HG02885 (cell line): ENCODE measurements at regions not wholly inside any gene's neighbourhood (a gene's known extent, or its start where the extent isn't known, plus 50 kb on each side); places are given as distances from the start of the nearest gene placed in this dataset.

Experiments
- ATAC-seq: cut with Tn5 transposase; IDR thresholded peaks from one replicate; pipeline ENCODE4 v1.9.1; 2021; ENCODE audit warnings: mild to moderate bottlenecking; ENCODE audit not compliant: unreplicated experiment, poor library complexity

GRCh38 chr5:89137148-89137547 is 254.2 kb upstream of the MEF2C start:
- no peak for ATAC-seq

- ATAC-seq, result no peak
These were observed 251.0 kb upstream of the MEF2C start for GRCh38 chr5:89133975-89134374.

GRCh38 chr5:89133129-89133528 is 250.1 kb upstream of the MEF2C start:
- no peak for ATAC-seq

GRCh38 chr5:89130851-89131250 is 247.9 kb upstream of the MEF2C start:
- ATAC-seq, result no peak

DNA sequence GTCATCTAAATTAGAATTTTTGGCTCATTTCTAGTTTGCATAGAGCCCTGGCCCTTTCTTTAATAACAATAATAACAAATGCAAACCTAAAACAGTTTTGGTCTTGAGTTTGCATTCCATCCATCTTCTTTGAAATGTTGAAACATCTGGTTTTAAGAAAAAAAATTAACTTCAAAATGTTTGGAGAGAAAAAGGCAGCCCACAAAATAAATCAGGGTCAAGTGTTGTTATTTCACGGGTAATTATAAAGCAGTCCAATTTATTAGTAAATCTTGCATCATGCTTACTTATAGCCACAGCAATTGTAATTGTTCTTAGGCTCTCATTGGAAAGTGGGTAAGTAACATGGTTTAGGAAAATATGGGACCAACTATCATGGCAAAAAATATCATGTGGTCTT is 247.0 kb upstream of the MEF2C start:
- ATAC-seq, result no peak

DNA sequence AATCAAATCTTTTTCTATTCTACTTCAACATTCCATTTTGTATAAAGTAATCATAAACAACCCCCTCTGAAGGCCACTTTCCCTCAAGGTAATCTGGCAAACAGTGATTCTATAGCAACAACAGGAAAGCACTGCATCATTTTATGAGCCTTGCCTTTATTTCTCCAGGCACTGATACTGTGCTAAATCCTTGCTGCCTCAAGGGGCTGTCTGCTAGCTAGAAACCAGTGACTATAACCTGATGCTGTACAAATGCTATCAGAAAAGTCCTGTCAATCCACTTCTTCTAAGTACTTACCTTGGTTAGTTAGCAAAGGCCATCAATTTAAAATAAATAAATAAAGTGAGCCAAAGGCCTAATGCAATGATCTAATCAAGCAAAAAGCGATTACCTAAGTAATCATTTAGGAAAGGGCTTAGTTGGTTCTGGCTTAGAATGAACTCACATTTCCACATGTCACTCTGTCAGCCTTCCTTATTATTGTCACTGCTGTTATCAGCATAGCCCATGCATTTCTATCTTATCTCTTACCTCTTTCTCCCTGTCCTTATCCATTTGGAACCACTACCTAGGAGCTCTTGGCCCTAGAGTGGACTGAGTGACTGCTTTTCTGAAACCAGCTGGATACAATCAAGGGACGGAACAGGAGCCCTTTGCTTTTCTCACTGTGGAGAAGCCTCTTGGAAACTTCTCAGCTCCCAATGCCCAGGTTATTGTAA is 246.1 kb upstream of the MEF2C start:
- no peak for ATAC-seq

GRCh38 chr5:89128092-89128491 is 245.1 kb upstream of the MEF2C start:
- no peak for ATAC-seq

DNA sequence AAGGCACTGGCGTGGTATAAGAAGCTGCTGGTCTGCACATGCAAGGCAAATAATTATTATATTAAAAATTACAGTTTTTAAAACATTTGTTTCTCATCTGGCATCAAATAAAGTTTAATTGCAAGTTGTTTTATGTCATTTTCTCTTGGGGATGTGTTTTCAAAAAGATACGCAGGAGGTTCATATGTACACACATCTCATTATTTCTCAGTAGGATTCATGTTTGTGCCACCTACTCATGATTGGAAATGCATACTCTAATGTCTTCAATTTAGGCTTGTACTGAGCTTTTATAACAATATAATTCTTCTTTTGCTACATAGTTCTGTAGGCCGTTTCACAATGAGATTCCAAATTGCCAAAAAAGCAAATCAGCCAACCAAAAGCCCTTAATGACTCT is 244.2 kb upstream of the MEF2C start:
- no peak for ATAC-seq

GRCh38 chr5:89125372-89125771 is 242.4 kb upstream of the MEF2C start:
- ATAC-seq, result no peak

DNA sequence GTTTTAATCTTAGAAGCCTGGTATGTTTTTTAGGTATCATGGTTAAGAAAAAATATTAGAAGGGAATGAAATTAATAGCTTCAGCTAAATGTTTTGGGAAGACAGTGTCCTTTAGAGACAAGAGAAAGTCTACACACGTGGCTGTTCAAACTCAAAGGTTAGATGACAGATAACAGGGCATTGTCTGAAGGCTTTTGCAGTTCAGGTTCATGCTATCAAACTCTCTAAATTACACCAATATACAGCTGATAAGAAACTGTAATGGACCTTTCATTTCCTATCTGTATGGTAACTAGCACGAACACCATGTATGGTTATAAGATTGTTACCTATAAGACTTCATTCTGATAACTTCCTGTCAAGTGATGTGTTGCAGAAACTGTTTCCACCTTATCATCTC is 240.6 kb upstream of the MEF2C start:
- no peak for ATAC-seq

DNA sequence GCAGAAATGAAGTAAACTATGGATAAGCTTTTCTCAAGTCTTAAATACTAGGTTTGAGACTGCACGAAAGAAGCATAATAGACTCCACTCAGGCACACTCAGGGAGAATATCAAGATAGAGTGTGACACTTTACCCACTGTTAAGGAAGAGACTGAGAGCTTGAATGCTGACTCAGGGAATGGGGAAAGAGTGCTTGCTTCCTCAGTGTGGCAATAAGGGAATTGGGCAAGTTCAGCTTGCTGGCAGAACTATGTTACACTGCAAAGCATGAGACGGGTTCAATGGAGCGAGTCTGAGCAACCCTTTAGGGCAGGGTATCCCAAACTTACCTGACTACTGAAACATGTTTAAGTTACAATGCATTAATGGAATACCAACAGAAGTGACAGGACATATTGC is 237.7 kb upstream of the MEF2C start:
- ATAC-seq, result no peak

DNA sequence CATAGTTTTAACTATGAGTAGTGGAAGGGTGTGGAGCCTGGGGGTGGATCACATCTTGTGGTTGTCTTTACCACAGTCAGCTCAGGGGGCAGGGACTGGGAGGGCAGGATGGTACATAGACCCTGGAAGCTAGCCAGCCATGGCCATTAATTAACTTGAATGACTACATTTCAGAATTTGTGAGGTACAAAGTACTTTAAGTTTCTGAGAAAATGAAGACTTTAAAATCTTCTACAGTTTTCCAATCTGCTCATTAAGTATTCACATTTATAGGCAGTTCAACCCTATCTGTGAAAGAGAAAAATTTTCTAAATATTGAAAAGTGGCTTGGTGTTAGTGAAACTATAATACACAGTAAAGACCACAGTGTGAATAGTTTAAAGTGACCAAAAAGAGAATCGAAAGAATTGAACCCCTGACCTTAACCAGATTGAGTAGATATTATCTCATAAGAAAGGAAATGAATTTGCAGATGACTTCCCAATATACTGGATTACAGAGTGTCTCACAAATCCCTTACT is 234.2 kb upstream of the MEF2C start:
- peak; percentile 84 for ATAC-seq

- ATAC-seq, result no peak
These were observed 228.1 kb upstream of the MEF2C start for GRCh38 chr5:89110916-89111646.

DNA sequence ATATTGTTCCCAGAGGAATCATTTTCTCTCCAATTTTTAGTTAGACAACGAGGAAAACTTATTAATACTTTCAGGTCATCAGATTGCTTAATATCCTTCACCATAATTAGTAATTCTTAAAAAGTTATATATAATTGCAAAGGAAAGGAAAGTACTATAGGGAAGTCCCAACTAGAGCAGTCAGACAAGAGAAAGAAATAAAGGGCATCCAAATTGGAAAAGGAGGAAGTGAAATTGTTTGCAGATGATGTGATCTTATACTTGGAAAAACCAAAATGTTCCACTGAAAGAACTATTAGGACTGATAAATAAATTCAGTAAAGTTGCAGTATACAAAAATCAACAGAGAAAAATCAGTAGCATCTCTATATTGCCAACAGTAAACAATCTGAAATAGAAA is 223.5 kb upstream of the MEF2C start:
- ATAC-seq, result no peak

GRCh38 chr5:89105836-89106235 is 222.9 kb upstream of the MEF2C start:
- ATAC-seq, result no peak

GRCh38 chr5:89105171-89105695 is 222.2 kb upstream of the MEF2C start:
- no peak for ATAC-seq

GRCh38 chr5:89098199-89098756 is 215.3 kb upstream of the MEF2C start:
- no peak for ATAC-seq

DNA sequence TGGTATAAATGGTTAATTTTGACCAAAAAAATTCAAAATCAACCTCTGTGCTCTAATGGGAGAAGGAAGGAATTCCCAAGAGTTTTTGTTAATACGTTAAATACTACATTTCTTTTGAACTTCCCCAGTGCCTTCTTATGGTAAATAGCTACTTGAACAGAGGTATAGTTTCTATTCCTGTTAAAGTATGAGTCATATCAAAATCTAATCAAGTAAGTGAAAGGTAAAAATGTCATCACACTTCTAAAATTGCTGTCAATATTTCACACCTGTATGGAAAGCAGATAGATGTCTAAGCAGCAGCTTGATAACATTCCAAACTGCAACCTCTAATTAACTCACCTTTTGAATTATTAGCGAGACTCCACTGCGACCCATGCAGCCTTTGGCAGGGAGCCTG is 214.1 kb upstream of the MEF2C start:
- peak; percentile 90 for ATAC-seq

DNA sequence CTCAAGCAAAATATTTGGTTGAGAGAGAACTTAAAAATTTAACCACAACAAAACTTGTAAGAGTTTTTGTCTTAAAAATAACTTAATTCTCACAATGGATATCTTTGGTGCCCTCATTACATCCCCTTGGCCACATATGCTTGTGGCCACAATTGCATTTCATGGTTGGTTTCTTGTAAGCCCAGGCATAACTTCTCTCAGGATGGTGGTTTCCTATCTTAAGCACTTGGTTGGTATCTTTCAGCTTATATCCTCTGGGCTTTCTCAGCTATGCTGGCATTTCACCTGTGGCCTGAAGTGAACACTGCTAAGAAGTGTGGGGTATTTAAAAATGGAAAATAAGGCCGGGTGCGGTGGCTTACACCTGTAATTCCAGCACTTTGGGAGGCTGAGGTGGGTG is 212.4 kb upstream of the MEF2C start:
- no peak for ATAC-seq

GRCh38 chr5:89090037-89090436 is 207.1 kb upstream of the MEF2C start:
- no peak for ATAC-seq
